GM12864 (cell line): ENCODE measurements at regions not wholly inside any gene's neighbourhood (a gene's known extent, or its start where the extent isn't known, plus 50 kb on each side); places are given as distances from the start of the nearest gene placed in this dataset.

Experiments
- DNase-seq: peaks from one replicate; pipeline ENCODE4 v3.0.0-alpha.2; 2011; ENCODE audit warnings: low read depth
- H3K4me3 ChIP-seq: 2 replicates; pipeline ENCODE4 v1.5.1; 2011; ENCODE audit warnings: mild to moderate bottlenecking, low read depth, low read length, control low read depth
- CTCF ChIP-seq: IDR thresholded peaks from 2 replicates; pipeline ENCODE4 v1.5.1; 2011; ENCODE audit warnings: low read depth, mild to moderate bottlenecking, moderate library complexity, low read length, control low read depth, inconsistent platforms; ENCODE audit errors: missing control alignments

GRCh38 chr5:179472174-179472573 is 78.2 kb upstream of the RUFY1 start:
- no peak for DNase-seq
- no peak overlapping the region for H3K4me3 ChIP-seq
- no peak for TF ChIP-seq CTCF

GRCh38 chr5:179470201-179470600 is 80.2 kb upstream of the RUFY1 start:
- TF ChIP-seq CTCF, result no peak
- no peak overlapping the region for H3K4me3 ChIP-seq
- no peak for DNase-seq

- TF ChIP-seq CTCF, result no peak
- no peak overlapping the region for H3K4me3 ChIP-seq
- no peak for DNase-seq
Measured at GRCh38 chr5:179468696-179469095, 81.7 kb upstream of the RUFY1 start.

DNA sequence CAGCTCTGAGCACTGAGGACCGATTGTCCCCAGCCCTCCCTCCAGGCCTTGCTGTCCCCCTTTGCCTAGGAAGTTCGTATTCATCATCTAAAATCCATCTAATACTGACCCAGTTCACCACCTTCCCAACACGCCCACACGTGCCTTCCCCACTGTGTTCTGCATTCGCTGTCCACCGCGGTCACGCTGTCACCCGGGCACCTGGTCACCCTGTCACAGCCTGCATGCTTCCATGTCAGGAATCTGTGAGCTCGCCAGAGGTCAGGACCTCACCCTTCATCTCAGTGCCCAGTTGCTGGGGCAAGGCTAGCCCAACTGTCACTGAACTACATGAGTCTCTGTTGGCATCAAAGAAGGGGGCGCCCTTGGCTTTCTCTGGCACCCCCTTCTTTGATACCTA is 82.9 kb upstream of the RUFY1 start:
- H3K4me3 ChIP-seq, result no peak overlapping the region
- no peak for DNase-seq
- no peak for TF ChIP-seq CTCF

DNA sequence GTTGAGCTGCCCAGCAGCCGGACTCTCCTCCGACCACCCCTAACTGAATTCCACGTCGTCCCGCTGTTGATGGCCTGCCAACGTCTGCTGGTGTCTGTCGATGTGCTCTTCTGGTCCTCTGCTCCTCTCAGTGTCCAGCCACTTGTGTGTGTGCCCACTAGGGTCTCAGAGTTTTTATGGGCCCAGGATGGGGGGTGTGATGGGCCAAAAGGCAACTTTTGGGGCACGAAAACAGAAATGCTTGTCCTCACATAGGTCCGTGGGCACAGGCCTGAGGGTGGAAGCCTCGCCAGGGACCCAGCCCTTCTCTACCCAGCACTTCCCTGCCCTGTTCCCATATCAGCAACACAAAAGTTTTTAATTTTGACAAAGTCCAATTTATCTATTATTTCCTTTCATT is 85.7 kb upstream of the RUFY1 start:
- DNase-seq, result no peak
- no peak overlapping the region for H3K4me3 ChIP-seq
- no peak for TF ChIP-seq CTCF

- no peak overlapping the region for H3K4me3 ChIP-seq
- DNase-seq, result no peak
- TF ChIP-seq CTCF, result no peak
Measured at GRCh38 chr5:179462040-179462439, 88.3 kb upstream of the RUFY1 start.

GRCh38 chr5:179461576-179461975 is 88.8 kb upstream of the RUFY1 start:
- no peak overlapping the region for H3K4me3 ChIP-seq
- no peak for DNase-seq
- TF ChIP-seq CTCF, result no peak
